ENCODE measurements at regions not wholly inside any gene's neighbourhood (a gene's known extent, or its start where the extent isn't known, plus 50 kb on each side); places are given as distances from the start of the nearest gene placed in this dataset.

DNA sequence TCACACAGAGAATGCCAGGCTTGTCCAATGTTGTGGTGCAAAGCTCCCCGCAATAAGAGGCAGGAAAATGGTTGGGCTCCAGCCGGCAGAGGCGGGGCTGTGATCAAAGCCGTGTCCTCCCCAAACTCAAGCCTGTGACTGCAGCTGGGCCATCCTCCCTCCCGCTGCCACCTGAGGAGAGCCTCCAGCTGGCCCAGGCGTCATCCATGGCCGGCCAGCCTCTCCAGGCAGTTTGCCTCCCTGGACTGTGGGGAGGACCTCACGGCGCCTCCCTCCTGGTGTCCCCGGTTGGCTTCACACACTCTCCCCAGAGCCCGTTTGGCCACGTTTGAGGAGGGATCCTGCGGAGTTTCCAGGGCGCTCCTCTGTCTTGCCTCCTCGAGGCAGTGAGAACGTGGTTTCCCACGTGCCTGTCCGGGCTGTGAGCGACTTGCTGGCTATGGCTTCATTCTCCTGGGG is 134.1 kb downstream of the IRF8 start:
- TF ChIP-seq TARDBP (IDR thresholded peaks at IDR 0.05; ENCODE audit: borderline replicate concordance), result no peak
- no peak for TF ChIP-seq EZH2 (IDR thresholded peaks at IDR 0.05; ENCODE audit: borderline replicate concordance, control insufficient read depth, low read depth, low read length)
- TF ChIP-seq JUND (IDR thresholded peaks at IDR 0.05; ENCODE audit: low read depth, low read length), result no peak
- TF ChIP-seq CBFB (IDR thresholded peaks at IDR 0.05; ENCODE audit: low read depth), result no peak

Measured in GM12878 (cell line).